ENCODE measurements at regions not wholly inside any gene's neighbourhood (a gene's known extent, or its start where the extent isn't known, plus 50 kb on each side); places are given as distances from the start of the nearest gene placed in this dataset.

DNA sequence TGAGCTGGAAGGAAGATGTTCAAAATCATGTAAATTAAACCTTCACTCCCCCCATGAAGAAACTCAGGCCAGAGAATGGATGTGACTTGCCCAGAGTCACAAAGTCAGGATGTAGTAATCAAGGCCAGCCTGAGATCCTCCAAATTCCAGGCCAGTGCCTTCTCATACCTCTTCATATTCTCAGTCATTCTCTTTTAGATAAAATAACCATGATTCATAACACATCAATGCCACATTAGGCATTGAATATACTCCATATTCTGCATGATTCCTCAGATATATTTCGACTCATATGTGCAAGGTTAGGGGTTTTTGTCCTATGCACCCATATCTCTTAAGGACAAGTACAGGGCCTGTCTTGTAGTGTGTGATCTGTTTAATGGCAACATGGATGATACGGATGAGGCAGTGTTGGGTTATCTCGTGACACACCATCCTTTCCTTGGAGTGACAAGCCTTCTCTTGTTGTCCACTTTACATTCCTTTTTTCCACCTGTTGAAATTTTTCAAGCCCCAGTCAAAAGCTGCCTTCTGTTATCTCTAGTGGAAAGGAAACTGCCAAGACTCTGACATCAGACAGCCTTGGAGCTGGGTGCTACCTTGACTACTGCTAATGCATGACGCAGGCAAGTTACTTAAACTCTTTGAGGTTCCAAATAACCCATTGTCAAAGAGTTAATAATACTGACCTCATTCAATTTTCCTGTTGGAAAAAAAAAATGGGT is 227.5 kb upstream of the NR4A3 start:
- Mint-ChIP-seq H3K4me1 (peaks cover 52% of the 10 kb centered on the region), H3K36me3 (peaks cover 2 to 5% of the 10 kb centered on the region in 2 donors), H3K4me3 (no peak overlapping the region), H3K27me3 (ENCODE audit: low read depth in 3 of 3) (peaks cover 0 to 3% (median 2%) of the 10 kb centered on the region in 3 donors), H3K27ac (peak overlapping the region in 5 of 7 donors; percentile 10 to 85 (median 25)), H3K9me3 (peaks cover 0 to 2% (median 0%) of the 10 kb centered on the region in 7 donors)
- no peak overlapping the region for H3K4me2 ChIP-seq (replicated peaks; ENCODE audit: extremely low read depth, low read length, poor library complexity, severe bottlenecking)
- H4K20me1 ChIP-seq (ENCODE audit: insufficient read depth, low read length), result no peaks in the 10 kb centered on the region
- no peak overlapping the region for H3K9ac ChIP-seq (ENCODE audit: insufficient read depth, low read length, poor library complexity, severe bottlenecking)
- intact Hi-C loops (cut with micrococcal nuclease), result loop anchor here (2.0 to 10.0 kb wide), 5 partner anchors 13 to 228 kb away; partner anchors contain the start of gene NR4A3 (in 1 of the 2)
- DNase-seq, result peak in 1 of 3 donors; percentile 27
- no peaks in the 10 kb centered on the region for H3K79me2 ChIP-seq (ENCODE audit: insufficient read depth, low read length)
- WGBS (ENCODE audit: insufficient coverage), result no CpG with 5 or more reads among the region's 4 CpGs
- no peak overlapping the region for H2AFZ ChIP-seq (ENCODE audit: insufficient read depth, low read depth, low read length, poor library complexity, severe bottlenecking)
- no peaks in the 10 kb centered on the region for H3K27me3 ChIP-seq (ENCODE audit: control insufficient read depth in 2 of 2, insufficient read depth in 2 of 2, low read length in 2 of 2)
- no peaks in the 10 kb centered on the region for H3K36me3 ChIP-seq (replicated peaks in 1 of 2; ENCODE audit: control insufficient read depth in 1 of 2, insufficient read depth in 2 of 2, low read length in 2 of 2)
- H3K27ac ChIP-seq (ENCODE audit: low read depth in 1 of 2, low read length in 2 of 2), result peak overlapping the region in 1 of 2 donors; percentile 52
- no peak overlapping the region for H3K4me3 ChIP-seq (replicated peaks in 1 of 3; ENCODE audit: low read depth in 2 of 3, low read length in 3 of 3)
- H3K9me3 ChIP-seq (replicated peaks in 1 of 2; ENCODE audit: control insufficient read depth in 1 of 2, insufficient read depth in 1 of 2, low read length in 2 of 2), result no peaks in the 10 kb centered on the region
- H3K4me1 ChIP-seq (ENCODE audit: control insufficient read depth in 1 of 2, insufficient read depth in 2 of 2, low read length in 2 of 2), result peaks cover 44 to 54% of the 10 kb centered on the region in 2 donors
- TF ChIP-seq CTCF (IDR thresholded peaks at IDR 0.05), result no peak

DNA sequence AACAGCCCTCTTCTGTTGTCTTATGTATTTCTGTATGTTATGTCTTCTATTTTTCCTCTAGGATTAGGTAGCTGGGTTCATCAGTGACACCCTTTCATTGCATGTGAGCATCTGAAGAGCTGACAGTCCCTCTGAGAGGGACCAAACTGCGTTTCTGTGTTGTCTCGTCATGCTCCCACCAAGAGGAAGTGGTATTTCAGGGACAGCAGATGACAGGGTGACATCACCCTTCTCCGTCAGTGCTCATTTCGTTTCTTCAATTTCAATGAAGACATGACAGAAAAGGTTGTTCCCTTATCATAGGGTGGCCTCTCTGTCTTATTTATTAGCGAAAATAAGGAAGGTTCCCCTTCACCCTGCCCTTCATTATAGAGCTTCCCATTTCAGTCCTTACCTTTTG is 225.9 kb upstream of the NR4A3 start:
- Mint-ChIP-seq H3K9me3 (peaks cover 0 to 2% (median 0%) of the 10 kb centered on the region in 7 donors), H3K4me1 (peaks cover 41% of the 10 kb centered on the region), H3K4me3 (peak overlapping the region in 1 of 2 donors; percentile 33), H3K27ac (peak overlapping the region; percentile 87 to 97 (median 92)), H3K27me3 (ENCODE audit: low read depth in 3 of 3) (peaks cover 0 to 5% (median 2%) of the 10 kb centered on the region in 3 donors), H3K36me3 (peaks cover 0 to 2% of the 10 kb centered on the region in 2 donors)
- no peak overlapping the region for H2AFZ ChIP-seq (ENCODE audit: insufficient read depth, low read depth, low read length, poor library complexity, severe bottlenecking)
- H3K27ac ChIP-seq (ENCODE audit: low read depth in 1 of 2, low read length in 2 of 2), result peak overlapping the region in 1 of 2 donors; percentile 80
- no peaks in the 10 kb centered on the region for H3K9me3 ChIP-seq (replicated peaks in 1 of 2; ENCODE audit: control insufficient read depth in 1 of 2, insufficient read depth in 1 of 2, low read length in 2 of 2)
- no peaks in the 10 kb centered on the region for H4K20me1 ChIP-seq (ENCODE audit: insufficient read depth, low read length)
- no peak overlapping the region for H3K4me3 ChIP-seq (replicated peaks in 1 of 3; ENCODE audit: low read depth in 2 of 3, low read length in 3 of 3)
- H3K27me3 ChIP-seq (ENCODE audit: control insufficient read depth in 2 of 2, insufficient read depth in 2 of 2, low read length in 2 of 2), result no peaks in the 10 kb centered on the region
- no peaks in the 10 kb centered on the region for H3K79me2 ChIP-seq (ENCODE audit: insufficient read depth, low read length)
- TF ChIP-seq CTCF (IDR thresholded peaks at IDR 0.05), result no peak
- intact Hi-C loops (cut with micrococcal nuclease), result loop anchor here (2.0 to 10.0 kb wide), 2 partner anchors 15 to 161 kb away; no protein-coding TSS in a partner anchor
- peak overlapping the region; percentile 30 for H3K4me2 ChIP-seq (replicated peaks; ENCODE audit: extremely low read depth, low read length, poor library complexity, severe bottlenecking)
- 4% methylated on average over 3 of the region's 5 CpGs for WGBS (ENCODE audit: insufficient coverage)
- H3K36me3 ChIP-seq (replicated peaks in 1 of 2; ENCODE audit: control insufficient read depth in 1 of 2, insufficient read depth in 2 of 2, low read length in 2 of 2), result no peaks in the 10 kb centered on the region
- no peak overlapping the region for H3K9ac ChIP-seq (ENCODE audit: insufficient read depth, low read length, poor library complexity, severe bottlenecking)
- peak; percentile 90 to 96 (median 92) for DNase-seq
- peaks cover 36 to 42% of the 10 kb centered on the region in 2 donors for H3K4me1 ChIP-seq (ENCODE audit: control insufficient read depth in 1 of 2, insufficient read depth in 2 of 2, low read length in 2 of 2)

Measured in CD14-positive monocyte (primary cell).